ENCODE measurements at regions not wholly inside any gene's neighbourhood (a gene's known extent, or its start where the extent isn't known, plus 50 kb on each side); places are given as distances from the start of the nearest gene placed in this dataset.

- no peak for DNase-seq (ENCODE audit: low read depth)
Observed at GRCh38 chr2:177342736-177343135, 49.8 kb upstream of the AGPS start.

All from activated gamma-delta T cell treated with anti-CD3 and anti-CD28 coated beads, Interleukin-2, amount 50 U/mL, for 16 hours (primary cell).